HUES6 (cell line): ENCODE measurements at regions not wholly inside any gene's neighbourhood (a gene's known extent, or its start where the extent isn't known, plus 50 kb on each side); places are given as distances from the start of the nearest gene placed in this dataset.
"Not testable (repeated sequence)": the region's sequence is repeated elsewhere in the genome, so short reads cannot be mapped to it uniquely, and the experiment has no call there.

Source experiments
- H3K27ac ChIP-seq: 2 replicates; pipeline ENCODE4 v1.7.0; 2013; ENCODE audit warnings: low read depth, mild to moderate bottlenecking, low read length, inconsistent platforms
- H3K27me3 ChIP-seq: 2 replicates; pipeline ENCODE4 v1.6.1; 2013; ENCODE audit warnings: low read length; ENCODE audit not compliant: control insufficient read depth, insufficient read depth
- H3K36me3 ChIP-seq: 2 replicates; pipeline ENCODE4 v1.6.1; 2013; ENCODE audit warnings: low read length; ENCODE audit not compliant: control insufficient read depth, insufficient read depth
- H3K4me1 ChIP-seq: 2 replicates; pipeline ENCODE4 v1.6.1; 2013; ENCODE audit warnings: low read length; ENCODE audit not compliant: control insufficient read depth, insufficient read depth
- H3K4me3 ChIP-seq: 2 replicates; pipeline ENCODE4 v1.5.1; 2013; ENCODE audit warnings: low read depth, low read length
- H3K9ac ChIP-seq: one replicate; pipeline ENCODE4 v1.6.1; 2013; ENCODE audit warnings: mild to moderate bottlenecking, low read length
- H3K9me3 ChIP-seq: 2 replicates; pipeline ENCODE4 v1.6.1; 2013; ENCODE audit warnings: low read depth, low read length; ENCODE audit not compliant: control insufficient read depth, insufficient read depth

- H3K9ac ChIP-seq, H3K36me3 ChIP-seq, H3K4me3 ChIP-seq, H3K9me3 ChIP-seq, H3K27me3 ChIP-seq, H3K4me1 ChIP-seq, H3K27ac ChIP-seq: not testable (repeated sequence)
These were observed 141.7 kb downstream of the ARRDC3 start for GRCh38 chr5:91241460-91241859.

GRCh38 chr5:91240175-91240574 lies 142.9 kb downstream of the ARRDC3 start:
- Histone ChIP-seq H3K9ac (no peak overlapping the region), H3K27me3 (no peaks in the 10 kb centered on the region), H3K4me3 (no peak overlapping the region), H3K9me3 (peaks cover 5% of the 10 kb centered on the region; the same call in 1 of the 2 replicates), H3K36me3 (no peaks in the 10 kb centered on the region), H3K27ac (no peak overlapping the region), H3K4me1 (no peaks in the 10 kb centered on the region)

- H3K9ac ChIP-seq: no peak overlapping the region
- no peaks in the 10 kb centered on the region for H3K36me3 ChIP-seq
- 0 out of 2 replicates have a peak, but pooled peaks cover 2% of the 10 kb centered on the region for H3K9me3 ChIP-seq
- H3K27me3 ChIP-seq: no peaks in the 10 kb centered on the region
- no peak overlapping the region for H3K27ac ChIP-seq
- no peaks in the 10 kb centered on the region for H3K4me1 ChIP-seq
- H3K4me3 ChIP-seq: no peak overlapping the region
These were observed 147.8 kb downstream of the ARRDC3 start for GRCh38 chr5:91235271-91235694.

DNA sequence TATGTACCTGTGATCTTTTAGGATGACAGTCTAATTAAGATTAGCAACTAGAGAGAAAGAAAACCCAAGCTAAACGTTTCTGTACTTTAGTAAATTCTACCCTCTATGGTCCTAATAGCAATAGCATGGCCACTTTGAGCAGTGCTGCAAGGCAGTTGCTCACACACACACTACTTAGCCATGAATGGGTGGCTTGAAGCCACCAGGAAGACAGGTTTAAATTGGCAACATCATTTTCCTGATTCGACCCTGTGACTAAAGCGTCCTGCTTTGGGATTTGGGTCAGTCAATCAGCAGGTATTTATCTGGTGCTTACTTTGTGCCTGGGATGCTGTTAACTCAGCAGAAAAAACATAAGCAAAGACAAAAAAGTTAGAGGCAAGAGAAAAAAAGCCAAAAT lies 150.6 kb downstream of the ARRDC3 start:
- Histone ChIP-seq H3K27ac (no peak overlapping the region), H3K4me1 (no peaks in the 10 kb centered on the region), H3K9ac (no peak overlapping the region), H3K27me3 (no peaks in the 10 kb centered on the region), H3K9me3 (peaks cover 15% of the 10 kb centered on the region; the same call in 1 of the 2 replicates), H3K4me3 (no peak overlapping the region), H3K36me3 (no peaks in the 10 kb centered on the region)

DNA sequence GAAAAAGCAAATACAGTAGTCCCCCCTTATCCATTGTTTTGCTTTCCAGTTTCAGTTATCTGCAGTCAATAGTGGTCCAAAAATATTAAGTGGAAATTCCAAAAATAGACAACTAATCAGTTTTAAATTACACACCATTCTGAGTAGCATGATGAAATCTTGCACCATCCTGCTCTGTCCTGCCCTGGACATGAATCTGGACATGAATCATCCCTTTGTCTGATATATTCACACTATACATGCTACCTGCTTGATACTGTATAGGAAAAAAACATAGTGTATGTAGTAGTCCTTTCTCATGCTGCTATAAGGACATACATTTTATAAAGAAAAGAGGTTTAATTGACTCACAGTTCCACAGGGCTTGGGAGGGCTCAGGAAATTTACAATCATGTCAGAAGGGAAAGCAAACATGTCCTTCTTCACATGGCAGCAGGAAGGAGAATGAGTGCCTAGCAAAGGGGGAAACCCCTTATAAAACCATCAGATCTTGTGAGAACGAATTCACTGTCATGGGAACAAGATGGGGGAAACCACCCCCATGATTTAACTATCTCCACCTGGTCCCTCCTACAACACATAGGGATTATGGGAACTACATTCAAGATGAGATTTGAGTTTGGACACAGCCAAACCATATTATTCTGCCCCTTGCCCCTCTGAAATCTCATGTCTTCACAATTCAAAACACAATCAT lies 153.9 kb downstream of the ARRDC3 start:
- H3K27ac ChIP-seq: no peak overlapping the region
- peaks cover 15% of the 10 kb centered on the region; the same call in 1 of the 2 replicates for H3K9me3 ChIP-seq
- no peaks in the 10 kb centered on the region for H3K36me3 ChIP-seq
- no peak overlapping the region for H3K9ac ChIP-seq
- no peaks in the 10 kb centered on the region for H3K27me3 ChIP-seq
- no peaks in the 10 kb centered on the region for H3K4me1 ChIP-seq
- no peak overlapping the region for H3K4me3 ChIP-seq

- no peak overlapping the region for H3K27ac ChIP-seq
- no peaks in the 10 kb centered on the region for H3K4me1 ChIP-seq
- no peaks in the 10 kb centered on the region for H3K27me3 ChIP-seq
- H3K4me3 ChIP-seq: no peak overlapping the region
- no peak overlapping the region for H3K9ac ChIP-seq
- H3K36me3 ChIP-seq: no peaks in the 10 kb centered on the region
- H3K9me3 ChIP-seq: peaks cover 15% of the 10 kb centered on the region; the same call in 1 of the 2 replicates
These were observed 154.9 kb downstream of the ARRDC3 start for GRCh38 chr5:91228188-91228587.

DNA sequence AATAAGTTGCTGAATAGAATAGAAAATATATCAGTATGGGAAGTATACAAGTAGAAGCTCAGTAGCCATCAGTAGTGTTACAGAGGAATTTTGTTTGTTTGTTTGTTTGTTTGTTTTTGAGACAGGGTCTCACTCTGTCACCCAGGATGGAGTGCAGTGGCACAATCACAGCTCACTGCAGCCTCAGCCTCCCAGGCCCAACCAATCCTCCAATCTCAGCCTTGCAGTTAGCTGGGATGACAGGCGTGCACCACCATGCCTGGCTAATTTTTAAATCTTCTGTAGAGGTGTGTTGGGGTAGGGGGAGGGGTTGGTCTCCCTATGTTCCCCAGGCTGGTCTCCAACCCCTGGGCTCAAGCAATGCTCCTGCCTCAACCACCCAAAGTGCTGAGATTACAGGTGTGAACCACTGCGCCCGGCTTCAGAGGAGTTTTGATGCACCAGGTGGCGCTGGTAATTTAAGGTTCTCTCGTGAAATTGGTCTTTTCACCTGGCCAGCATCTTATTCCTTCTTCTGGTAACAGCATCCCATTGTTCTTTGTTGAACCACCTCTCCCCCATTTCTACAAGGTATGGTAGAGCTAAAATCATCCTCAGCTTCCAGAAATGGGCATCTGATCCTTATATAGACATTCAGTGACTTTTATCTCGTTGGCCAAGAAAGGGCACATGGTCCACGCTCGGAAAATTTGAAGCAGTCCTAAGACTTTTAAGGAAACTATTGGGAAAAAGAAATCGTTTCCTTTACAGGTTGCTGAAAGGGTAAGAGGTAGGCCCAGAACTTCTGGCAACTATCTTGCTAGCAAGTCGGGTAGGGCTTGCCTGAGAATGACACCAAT lies 157.1 kb downstream of the ARRDC3 start:
- no peak overlapping the region for H3K4me3 ChIP-seq
- H3K9me3 ChIP-seq: peaks cover 15% of the 10 kb centered on the region; the same call in 1 of the 2 replicates
- H3K27me3 ChIP-seq: no peaks in the 10 kb centered on the region
- H3K27ac ChIP-seq: no peak overlapping the region
- no peaks in the 10 kb centered on the region for H3K4me1 ChIP-seq
- no peaks in the 10 kb centered on the region for H3K36me3 ChIP-seq
- no peak overlapping the region for H3K9ac ChIP-seq

DNA sequence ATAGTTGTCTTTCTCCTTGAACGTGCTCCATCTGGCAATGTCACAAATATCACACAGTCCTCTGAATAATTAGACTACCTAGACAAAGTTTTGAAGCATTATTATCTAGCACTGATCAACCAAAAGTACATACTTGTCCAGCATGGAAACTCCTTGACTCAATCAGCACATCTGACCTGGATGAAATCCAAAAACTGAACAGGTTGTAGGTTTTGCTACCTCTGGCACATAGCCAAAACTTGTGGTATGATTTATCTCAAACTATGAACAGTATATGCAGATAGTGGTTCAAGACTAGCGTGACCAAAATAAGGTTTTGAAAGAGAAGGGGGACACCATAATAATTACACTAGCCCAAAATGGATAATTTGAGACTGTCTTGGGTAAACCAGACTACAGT lies 158.1 kb downstream of the ARRDC3 start:
- Histone ChIP-seq H3K9ac (no peak overlapping the region), H3K27me3 (no peaks in the 10 kb centered on the region), H3K27ac (no peak overlapping the region), H3K9me3 (peaks cover 10% of the 10 kb centered on the region; the same call in 1 of the 2 replicates), H3K4me1 (no peaks in the 10 kb centered on the region), H3K36me3 (no peaks in the 10 kb centered on the region), H3K4me3 (no peak overlapping the region)

DNA sequence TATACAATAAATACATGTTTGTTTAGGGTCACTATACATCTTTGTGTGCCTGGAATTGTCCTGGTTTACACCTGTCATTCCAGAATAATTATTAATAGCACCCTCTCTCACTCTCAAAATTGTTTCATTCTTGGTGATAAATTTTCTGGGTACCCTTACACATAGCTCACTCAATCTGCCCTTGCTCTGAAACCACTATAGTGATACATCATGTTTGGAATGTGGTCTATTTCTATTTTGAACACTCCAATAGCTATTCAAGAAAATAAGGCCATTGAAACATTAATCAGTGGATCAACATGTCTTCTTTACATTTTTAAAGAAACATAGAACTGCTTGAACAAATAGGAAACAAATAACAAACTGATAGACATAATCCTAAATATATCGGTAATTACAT lies 158.7 kb downstream of the ARRDC3 start:
- Histone ChIP-seq H3K9ac (no peak overlapping the region), H3K27me3 (no peaks in the 10 kb centered on the region), H3K9me3 (0 out of 2 replicates have a peak, but pooled peaks cover 5% of the 10 kb centered on the region), H3K4me3 (no peak overlapping the region), H3K4me1 (no peaks in the 10 kb centered on the region), H3K36me3 (no peaks in the 10 kb centered on the region), H3K27ac (no peak overlapping the region)

GRCh38 chr5:91223886-91224285 lies 159.2 kb downstream of the ARRDC3 start:
- no peaks in the 10 kb centered on the region for H3K9me3 ChIP-seq
- no peaks in the 10 kb centered on the region for H3K27me3 ChIP-seq
- H3K4me1 ChIP-seq: no peaks in the 10 kb centered on the region
- H3K27ac ChIP-seq: no peak overlapping the region
- H3K36me3 ChIP-seq: no peaks in the 10 kb centered on the region
- H3K4me3 ChIP-seq: no peak overlapping the region
- no peak overlapping the region for H3K9ac ChIP-seq

- no peak overlapping the region for H3K9ac ChIP-seq
- no peak overlapping the region for H3K27ac ChIP-seq
- H3K36me3 ChIP-seq: no peaks in the 10 kb centered on the region
- H3K4me1 ChIP-seq: no peaks in the 10 kb centered on the region
- H3K4me3 ChIP-seq: no peak overlapping the region
- H3K9me3 ChIP-seq: no peaks in the 10 kb centered on the region
- H3K27me3 ChIP-seq: no peaks in the 10 kb centered on the region
These were observed 160.6 kb downstream of the ARRDC3 start for GRCh38 chr5:91222482-91222881.
